ENCODE measurements at regions not wholly inside any gene's neighbourhood (a gene's known extent, or its start where the extent isn't known, plus 50 kb on each side); places are given as distances from the start of the nearest gene placed in this dataset.

DNA sequence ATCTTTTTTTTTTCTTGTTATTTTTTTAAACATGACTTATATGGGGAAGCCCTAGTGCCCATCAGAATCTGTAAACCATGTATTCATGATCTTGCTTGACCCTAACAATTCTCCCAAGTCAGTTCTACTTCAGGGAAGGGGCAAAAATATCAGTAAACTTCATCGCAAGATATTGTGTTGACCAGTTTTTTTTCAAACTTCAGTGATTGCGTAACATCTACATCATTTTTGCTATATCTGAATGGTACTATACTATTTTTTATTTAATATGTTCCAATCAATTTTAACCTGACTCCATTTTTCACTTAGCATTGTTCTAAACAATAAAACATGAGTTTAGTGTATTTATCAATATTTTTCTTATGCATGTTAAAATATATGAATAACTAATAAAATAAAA is 221.2 kb downstream of the NKX6-1 start:
- no peak for DNase-seq (ENCODE audit: low spot score)
- ChIA-PET CTCF (interaction anchor here (0.6 kb wide), 1 partner anchor 98 kb away, joined by 3 read pairs; no protein-coding TSS in a partner anchor), POLR2A (ENCODE audit: low non-redundant PET) (no interaction called here)
- H3K27ac ChIP-seq = no peak overlapping the region
- TF ChIP-seq, protein P1, sequence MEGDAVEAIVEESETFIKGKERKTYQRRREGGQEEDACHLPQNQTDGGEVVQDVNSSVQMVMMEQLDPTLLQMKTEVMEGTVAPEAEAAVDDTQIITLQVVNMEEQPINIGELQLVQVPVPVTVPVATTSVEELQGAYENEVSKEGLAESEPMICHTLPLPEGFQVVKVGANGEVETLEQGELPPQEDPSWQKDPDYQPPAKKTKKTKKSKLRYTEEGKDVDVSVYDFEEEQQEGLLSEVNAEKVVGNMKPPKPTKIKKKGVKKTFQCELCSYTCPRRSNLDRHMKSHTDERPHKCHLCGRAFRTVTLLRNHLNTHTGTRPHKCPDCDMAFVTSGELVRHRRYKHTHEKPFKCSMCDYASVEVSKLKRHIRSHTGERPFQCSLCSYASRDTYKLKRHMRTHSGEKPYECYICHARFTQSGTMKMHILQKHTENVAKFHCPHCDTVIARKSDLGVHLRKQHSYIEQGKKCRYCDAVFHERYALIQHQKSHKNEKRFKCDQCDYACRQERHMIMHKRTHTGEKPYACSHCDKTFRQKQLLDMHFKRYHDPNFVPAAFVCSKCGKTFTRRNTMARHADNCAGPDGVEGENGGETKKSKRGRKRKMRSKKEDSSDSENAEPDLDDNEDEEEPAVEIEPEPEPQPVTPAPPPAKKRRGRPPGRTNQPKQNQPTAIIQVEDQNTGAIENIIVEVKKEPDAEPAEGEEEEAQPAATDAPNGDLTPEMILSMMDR (conservative IDR thresholded peaks at IDR 0.05; ENCODE audit: low read depth) = no peak

DNA sequence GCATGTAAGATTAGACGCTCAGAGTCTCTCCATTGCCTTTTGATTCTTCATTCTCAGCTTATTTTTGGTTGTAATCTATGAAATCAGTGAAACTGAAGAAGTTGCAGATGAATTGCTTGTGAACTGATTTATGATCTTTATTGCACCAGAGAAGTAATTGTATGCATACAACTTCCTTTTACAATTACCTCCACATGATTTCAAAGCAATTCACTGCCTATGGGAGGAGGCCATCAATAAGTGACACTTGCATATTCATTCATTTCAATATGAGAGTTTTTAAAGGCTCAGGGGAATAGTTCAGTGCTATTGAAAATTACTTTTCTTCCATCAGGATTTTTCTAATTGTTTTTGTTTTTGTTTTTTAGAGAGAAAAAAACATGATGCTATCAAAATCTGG is 222.3 kb downstream of the NKX6-1 start:
- POLR2A ChIA-PET (ENCODE audit: low non-redundant PET) = no interaction called here
- DNase-seq (ENCODE audit: low spot score) = no peak
- no peak overlapping the region for H3K27ac ChIP-seq
- TF ChIP-seq, protein P1 (conservative IDR thresholded peaks at IDR 0.05; ENCODE audit: low read depth) = no peak
- CTCF ChIA-PET = no interaction called here

DNA sequence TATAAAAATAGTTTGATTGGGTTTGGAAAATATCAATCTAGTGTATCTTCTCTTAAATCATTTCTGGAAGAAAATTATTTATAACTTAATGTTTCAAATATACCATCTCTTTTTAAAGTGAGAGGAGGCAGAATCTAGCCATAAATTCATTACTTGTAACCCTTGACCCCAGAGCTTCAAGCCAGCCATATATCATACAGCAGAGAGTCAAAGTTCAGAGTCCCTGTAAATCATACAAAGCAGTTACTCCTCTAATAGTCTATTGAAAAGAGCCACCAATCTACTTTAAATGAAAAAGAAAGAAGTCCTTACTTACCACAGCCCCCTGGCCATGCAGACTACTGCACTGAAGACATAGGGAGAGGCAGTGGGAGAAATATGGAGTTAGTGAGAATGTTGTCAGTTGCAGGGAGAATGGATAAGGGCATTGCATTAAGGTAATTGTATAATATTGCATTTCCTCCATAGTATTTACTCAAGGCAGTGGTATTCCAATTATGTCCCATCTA is 229.5 kb downstream of the NKX6-1 start:
- TF ChIP-seq, protein P1 (conservative IDR thresholded peaks at IDR 0.05; ENCODE audit: low read depth) = no peak
- CTCF ChIA-PET = no interaction called here
- POLR2A ChIA-PET (ENCODE audit: low non-redundant PET) = no interaction called here
- no peak for DNase-seq (ENCODE audit: low spot score)
- no peak overlapping the region for H3K27ac ChIP-seq

DNA sequence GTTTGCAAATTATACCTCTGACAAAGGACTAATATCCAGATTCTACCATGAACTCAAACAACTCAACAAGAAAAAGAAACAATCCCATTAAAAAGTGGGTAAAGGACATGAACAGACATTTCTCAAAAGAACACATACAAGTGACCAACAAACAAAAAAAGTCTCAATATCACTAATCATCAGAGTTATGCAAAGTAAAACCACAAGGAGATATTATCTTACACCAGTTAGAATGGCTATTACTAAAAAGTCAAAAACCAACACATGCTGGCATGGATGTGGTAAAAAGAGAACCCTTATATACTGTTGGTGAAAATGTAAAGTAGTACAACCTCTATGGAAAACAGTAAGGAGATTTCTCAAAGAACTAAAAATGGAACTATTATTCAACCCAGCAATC is 234.4 kb downstream of the NKX6-1 start:
- TF ChIP-seq, protein P1 (conservative IDR thresholded peaks at IDR 0.05; ENCODE audit: low read depth) = no peak
- CTCF ChIA-PET = no interaction called here
- no peak overlapping the region for H3K27ac ChIP-seq
- no peak for DNase-seq (ENCODE audit: low spot score)
- POLR2A ChIA-PET (ENCODE audit: low non-redundant PET) = no interaction called here

DNA sequence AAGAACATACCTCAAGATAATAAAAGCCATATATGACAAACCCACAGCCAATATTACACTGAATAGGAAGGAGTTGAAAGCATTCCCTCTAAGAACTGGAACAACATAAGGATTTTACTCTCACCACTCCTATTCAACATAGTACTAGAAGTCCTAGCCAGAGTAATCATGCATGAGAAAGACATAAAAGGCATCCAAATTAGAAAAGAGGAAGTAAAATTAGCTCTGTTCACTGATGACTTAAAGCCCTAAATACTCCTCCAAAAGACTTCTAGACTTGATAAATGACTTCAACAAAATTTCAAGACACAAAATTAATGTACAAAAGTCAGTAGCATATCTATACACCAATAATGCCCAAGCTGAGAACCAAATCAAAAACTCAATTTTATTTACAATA is 235.7 kb downstream of the NKX6-1 start:
- H3K27ac ChIP-seq = no peak overlapping the region
- TF ChIP-seq, protein P1 (conservative IDR thresholded peaks at IDR 0.05; ENCODE audit: low read depth) = no peak
- ChIA-PET POLR2A (ENCODE audit: low non-redundant PET) (no interaction called here), CTCF (no interaction called here)
- DNase-seq (ENCODE audit: low spot score) = no peak

DNA sequence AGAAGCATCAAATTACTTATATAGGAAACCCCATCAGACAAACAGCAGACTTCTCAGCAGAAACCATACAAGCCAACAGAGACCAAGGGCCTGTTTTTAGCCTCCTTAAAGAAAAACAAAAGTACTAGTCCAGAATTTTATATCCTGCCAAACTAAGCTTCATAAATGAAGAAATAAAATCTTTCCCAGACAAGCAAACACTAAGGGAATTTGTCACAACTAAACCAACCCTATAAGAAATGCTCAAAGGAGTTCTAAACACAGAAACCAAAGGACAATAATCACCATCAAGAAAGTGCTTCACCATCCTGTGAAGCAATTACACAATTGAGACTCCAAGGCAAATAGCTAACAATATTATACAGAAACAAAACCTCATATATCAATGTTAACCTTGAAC is 238.6 kb downstream of the NKX6-1 start:
- CTCF ChIA-PET = no interaction called here

More for the DNA sequence above, 238.6 kb downstream of the NKX6-1 start:
- TF ChIP-seq, protein P1 (conservative IDR thresholded peaks at IDR 0.05; ENCODE audit: low read depth) = no peak
- POLR2A ChIA-PET (ENCODE audit: low non-redundant PET) = no interaction called here
- DNase-seq (ENCODE audit: low spot score) = no peak
- H3K27ac ChIP-seq = no peak overlapping the region
